ENCODE measurements at regions not wholly inside any gene's neighbourhood (a gene's known extent, or its start where the extent isn't known, plus 50 kb on each side); places are given as distances from the start of the nearest gene placed in this dataset.
A peak's percentile ranks its signal among the peaks of the same experiment; 100 is the strongest.

DNA sequence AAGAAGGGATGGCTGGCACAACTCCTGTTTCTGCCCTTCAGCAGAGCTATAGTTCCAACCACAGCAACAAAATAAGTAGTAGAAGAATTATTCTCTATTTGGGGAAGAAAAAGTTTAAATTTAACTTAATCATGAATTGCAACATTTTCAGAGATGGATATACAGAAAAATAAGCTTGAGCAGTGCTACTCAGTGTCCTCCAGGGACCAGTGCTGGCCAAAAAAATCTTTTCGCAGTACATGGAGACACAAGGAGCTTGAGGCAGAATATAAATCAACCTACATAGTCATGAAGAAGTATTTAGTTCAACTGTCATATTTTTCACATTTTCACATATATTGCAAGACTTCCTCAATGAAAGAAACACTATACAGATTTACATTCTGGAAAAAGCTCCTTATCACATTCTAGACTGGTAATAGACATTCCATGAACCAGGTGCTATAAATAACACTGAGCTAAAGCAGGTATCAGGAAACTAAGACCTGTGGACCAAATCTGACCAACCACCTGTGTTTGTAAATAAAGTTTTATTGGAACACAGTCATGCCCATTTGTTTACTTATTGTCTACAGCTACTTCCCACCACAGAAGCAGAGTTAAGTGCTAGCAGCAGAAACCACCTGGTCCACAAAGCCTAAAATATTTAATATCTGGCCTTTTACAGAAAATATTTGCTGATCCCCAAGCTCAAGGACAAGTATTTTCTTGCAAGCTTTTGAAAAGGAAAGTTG is 101.9 kb downstream of the RGS21 start:
- no peak overlapping the region for H3K4me3 ChIP-seq (ENCODE audit: low read depth, low read length)
- H3K36me3 ChIP-seq (ENCODE audit: control insufficient read depth in 2 of 2, insufficient read depth in 1 of 2, low read length in 2 of 2), result no peaks in the 10 kb centered on the region
- CTCF ChIA-PET, result no interaction called here
- H3K9me3 ChIP-seq (ENCODE audit: control insufficient read depth, insufficient read depth, low read depth, low read length), result no peaks in the 10 kb centered on the region
- H3K4me1 ChIP-seq (ENCODE audit: control insufficient read depth, insufficient read depth, low read length), result no peaks in the 10 kb centered on the region
- TF ChIP-seq ZNF341 (tag by site-specific recombination; IDR thresholded peaks at IDR 0.05; ENCODE audit: low read depth) (no peak), ZNF354C (tag by site-specific recombination; IDR thresholded peaks at IDR 0.05; ENCODE audit: borderline replicate concordance, low read depth) (no peak)
- no peak overlapping the region for H3K27ac ChIP-seq (ENCODE audit: extremely low read depth, low read depth, low read length)
- POLR2A ChIA-PET, result no interaction called here

DNA sequence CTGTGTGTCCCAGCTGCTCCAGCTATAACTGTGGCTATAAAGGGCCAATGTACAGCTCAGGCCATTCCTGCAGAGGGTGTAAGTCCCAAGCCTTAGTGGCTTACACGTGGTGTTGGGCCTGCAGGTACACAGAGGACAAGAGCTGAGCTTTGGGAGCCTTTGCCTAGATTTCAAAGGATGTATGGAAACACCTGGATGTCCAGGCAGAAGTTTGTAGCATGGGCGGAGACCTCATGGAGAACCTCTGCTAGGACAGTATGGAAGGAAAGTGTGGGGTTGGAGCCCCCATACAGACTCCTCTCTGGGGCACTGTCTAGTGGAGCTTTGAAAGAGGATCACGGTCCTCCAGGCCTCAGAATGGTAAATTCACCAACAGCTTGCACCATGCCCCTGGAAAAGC is 113.9 kb downstream of the RGS21 start:
- no peaks in the 10 kb centered on the region for H3K36me3 ChIP-seq (ENCODE audit: control insufficient read depth in 2 of 2, insufficient read depth in 1 of 2, low read length in 2 of 2)
- H3K4me3 ChIP-seq (ENCODE audit: low read depth, low read length), result no peak overlapping the region
- ChIA-PET POLR2A (no interaction called here), CTCF (no interaction called here)
- H3K27ac ChIP-seq (ENCODE audit: extremely low read depth, low read depth, low read length), result no peak overlapping the region
- H3K4me1 ChIP-seq (ENCODE audit: control insufficient read depth, insufficient read depth, low read length), result no peaks in the 10 kb centered on the region
- H3K9me3 ChIP-seq (ENCODE audit: control insufficient read depth, insufficient read depth, low read depth, low read length), result no peaks in the 10 kb centered on the region
- TF ChIP-seq ZBTB17 (tag by site-specific recombination; IDR thresholded peaks at IDR 0.05) (no peak), SETDB1 (IDR thresholded peaks at IDR 0.05; ENCODE audit: insufficient read length, low read length) (peak; percentile 81)
- TF ChIP-seq, protein P1, sequence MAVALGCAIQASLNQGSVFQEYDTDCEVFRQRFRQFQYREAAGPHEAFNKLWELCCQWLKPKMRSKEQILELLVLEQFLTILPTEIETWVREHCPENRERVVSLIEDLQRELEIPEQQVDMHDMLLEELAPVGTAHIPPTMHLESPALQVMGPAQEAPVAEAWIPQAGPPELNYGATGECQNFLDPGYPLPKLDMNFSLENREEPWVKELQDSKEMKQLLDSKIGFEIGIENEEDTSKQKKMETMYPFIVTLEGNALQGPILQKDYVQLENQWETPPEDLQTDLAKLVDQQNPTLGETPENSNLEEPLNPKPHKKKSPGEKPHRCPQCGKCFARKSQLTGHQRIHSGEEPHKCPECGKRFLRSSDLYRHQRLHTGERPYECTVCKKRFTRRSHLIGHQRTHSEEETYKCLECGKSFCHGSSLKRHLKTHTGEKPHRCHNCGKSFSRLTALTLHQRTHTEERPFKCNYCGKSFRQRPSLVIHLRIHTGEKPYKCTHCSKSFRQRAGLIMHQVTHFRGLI (tag by site-specific recombination; IDR thresholded peaks at IDR 0.05), result no peak

DNA sequence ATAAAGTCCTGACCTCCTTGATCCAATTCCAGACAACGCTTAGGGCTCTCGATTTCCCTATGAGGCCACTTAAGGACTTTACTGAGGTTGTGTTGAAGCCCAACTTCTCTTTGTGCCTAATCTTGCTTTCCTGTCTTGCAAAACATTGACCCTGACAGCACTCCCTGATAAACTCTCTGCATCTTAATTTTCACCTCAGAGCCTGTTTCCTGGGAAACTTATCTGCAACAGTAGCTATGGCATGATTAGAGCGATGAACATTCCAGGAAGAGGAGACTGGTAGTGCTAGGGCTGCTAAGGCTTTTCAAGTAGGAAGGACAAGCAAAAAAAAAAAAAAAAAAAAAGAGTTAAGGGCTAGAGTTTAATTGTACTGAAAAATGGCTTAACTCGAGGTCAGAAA is 118.9 kb downstream of the RGS21 start:
- Histone ChIP-seq H3K4me3 (ENCODE audit: low read depth, low read length) (no peak overlapping the region), H3K27ac (ENCODE audit: extremely low read depth, low read depth, low read length) (no peak overlapping the region), H3K9me3 (ENCODE audit: control insufficient read depth, insufficient read depth, low read depth, low read length) (no peaks in the 10 kb centered on the region), H3K4me1 (ENCODE audit: control insufficient read depth, insufficient read depth, low read length) (no peaks in the 10 kb centered on the region), H3K36me3 (ENCODE audit: control insufficient read depth in 2 of 2, insufficient read depth in 1 of 2, low read length in 2 of 2) (no peaks in the 10 kb centered on the region)
- no peak for TF ChIP-seq ZNF341 (tag by site-specific recombination; IDR thresholded peaks at IDR 0.05; ENCODE audit: low read depth)
- ChIA-PET POLR2A (no interaction called here), CTCF (no interaction called here)

DNA sequence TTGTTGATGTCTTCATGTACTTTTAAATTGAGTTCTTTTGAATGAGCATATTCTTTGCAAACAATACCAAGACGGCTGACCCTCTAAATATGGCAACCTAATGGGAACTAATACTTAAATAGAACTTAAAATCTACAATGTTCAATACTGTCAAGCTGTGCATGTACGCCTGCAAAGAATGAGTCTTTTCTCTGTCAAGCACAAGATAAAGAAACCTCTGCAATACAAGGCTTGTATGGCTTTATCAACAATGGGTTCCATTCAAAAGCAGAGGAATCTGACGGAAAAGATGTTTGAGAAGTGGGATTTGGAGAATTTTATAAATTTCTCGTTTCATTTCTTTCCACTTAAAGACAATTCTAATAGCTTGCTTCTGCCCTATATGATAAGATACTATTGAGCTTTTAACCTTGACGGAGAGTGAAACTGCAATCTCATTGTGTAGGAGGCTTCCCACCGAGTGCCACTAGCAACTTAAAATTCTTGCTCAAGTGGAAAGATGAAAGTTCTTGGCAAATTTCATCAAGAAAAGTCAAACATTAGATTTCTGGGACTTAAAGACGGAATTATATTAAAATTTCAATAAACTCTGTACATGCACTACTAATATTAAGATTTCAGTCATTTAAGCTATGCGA is 119.8 kb downstream of the RGS21 start:
- H3K4me1 ChIP-seq (ENCODE audit: control insufficient read depth, insufficient read depth, low read length), result no peaks in the 10 kb centered on the region
- no peaks in the 10 kb centered on the region for H3K36me3 ChIP-seq (ENCODE audit: control insufficient read depth in 2 of 2, insufficient read depth in 1 of 2, low read length in 2 of 2)
- H3K9me3 ChIP-seq (ENCODE audit: control insufficient read depth, insufficient read depth, low read depth, low read length), result no peaks in the 10 kb centered on the region
- ChIA-PET POLR2A (no interaction called here), CTCF (interaction anchor here (1.2 kb wide), 1 partner anchor 9 kb away, joined by 3 read pairs; no protein-coding TSS in a partner anchor)
- H3K27ac ChIP-seq (ENCODE audit: extremely low read depth, low read depth, low read length), result no peak overlapping the region
- no peak overlapping the region for H3K4me3 ChIP-seq (ENCODE audit: low read depth, low read length)
- TF ChIP-seq ZNF776 (tag by site-specific recombination; IDR thresholded peaks at IDR 0.05; ENCODE audit: borderline replicate concordance) (no peak), ZNF174 (tag by site-specific recombination; IDR thresholded peaks at IDR 0.05) (no peak), ZEB2 (tag by site-specific recombination; IDR thresholded peaks at IDR 0.05) (no peak), ZNF785 (tag by site-specific recombination; IDR thresholded peaks at IDR 0.05) (no peak), ZNF830 (tag by site-specific recombination; IDR thresholded peaks at IDR 0.05; ENCODE audit: low read depth) (no peak), WT1 (tag by site-specific recombination; IDR thresholded peaks at IDR 0.05) (no peak), MZF1 (tag by site-specific recombination; IDR thresholded peaks at IDR 0.05; ENCODE audit: borderline replicate concordance) (no peak), ZNF777 (tag by site-specific recombination; IDR thresholded peaks at IDR 0.05; ENCODE audit: borderline replicate concordance) (no peak), ZNF768 (tag by site-specific recombination; IDR thresholded peaks at IDR 0.05) (no peak), ZNF623 (tag by site-specific recombination; IDR thresholded peaks at IDR 0.05) (no peak), EGR2 (tag by site-specific recombination; IDR thresholded peaks at IDR 0.05; ENCODE audit: low read depth) (no peak), ZSCAN30 (tag by site-specific recombination; IDR thresholded peaks at IDR 0.05) (no peak), ZNF2 (tag by site-specific recombination; IDR thresholded peaks at IDR 0.05) (no peak)
- TF ChIP-seq, protein P2, sequence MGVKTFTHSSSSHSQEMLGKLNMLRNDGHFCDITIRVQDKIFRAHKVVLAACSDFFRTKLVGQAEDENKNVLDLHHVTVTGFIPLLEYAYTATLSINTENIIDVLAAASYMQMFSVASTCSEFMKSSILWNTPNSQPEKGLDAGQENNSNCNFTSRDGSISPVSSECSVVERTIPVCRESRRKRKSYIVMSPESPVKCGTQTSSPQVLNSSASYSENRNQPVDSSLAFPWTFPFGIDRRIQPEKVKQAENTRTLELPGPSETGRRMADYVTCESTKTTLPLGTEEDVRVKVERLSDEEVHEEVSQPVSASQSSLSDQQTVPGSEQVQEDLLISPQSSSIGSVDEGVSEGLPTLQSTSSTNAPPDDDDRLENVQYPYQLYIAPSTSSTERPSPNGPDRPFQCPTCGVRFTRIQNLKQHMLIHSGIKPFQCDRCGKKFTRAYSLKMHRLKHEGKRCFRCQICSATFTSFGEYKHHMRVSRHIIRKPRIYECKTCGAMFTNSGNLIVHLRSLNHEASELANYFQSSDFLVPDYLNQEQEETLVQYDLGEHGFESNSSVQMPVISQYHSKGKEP (tag by site-specific recombination; IDR thresholded peaks at IDR 0.05), result no peak
- TF ChIP-seq, protein P3, sequence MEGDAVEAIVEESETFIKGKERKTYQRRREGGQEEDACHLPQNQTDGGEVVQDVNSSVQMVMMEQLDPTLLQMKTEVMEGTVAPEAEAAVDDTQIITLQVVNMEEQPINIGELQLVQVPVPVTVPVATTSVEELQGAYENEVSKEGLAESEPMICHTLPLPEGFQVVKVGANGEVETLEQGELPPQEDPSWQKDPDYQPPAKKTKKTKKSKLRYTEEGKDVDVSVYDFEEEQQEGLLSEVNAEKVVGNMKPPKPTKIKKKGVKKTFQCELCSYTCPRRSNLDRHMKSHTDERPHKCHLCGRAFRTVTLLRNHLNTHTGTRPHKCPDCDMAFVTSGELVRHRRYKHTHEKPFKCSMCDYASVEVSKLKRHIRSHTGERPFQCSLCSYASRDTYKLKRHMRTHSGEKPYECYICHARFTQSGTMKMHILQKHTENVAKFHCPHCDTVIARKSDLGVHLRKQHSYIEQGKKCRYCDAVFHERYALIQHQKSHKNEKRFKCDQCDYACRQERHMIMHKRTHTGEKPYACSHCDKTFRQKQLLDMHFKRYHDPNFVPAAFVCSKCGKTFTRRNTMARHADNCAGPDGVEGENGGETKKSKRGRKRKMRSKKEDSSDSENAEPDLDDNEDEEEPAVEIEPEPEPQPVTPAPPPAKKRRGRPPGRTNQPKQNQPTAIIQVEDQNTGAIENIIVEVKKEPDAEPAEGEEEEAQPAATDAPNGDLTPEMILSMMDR (tag by site-specific recombination; IDR thresholded peaks at IDR 0.05), result no peak
- TF ChIP-seq, protein P4, sequence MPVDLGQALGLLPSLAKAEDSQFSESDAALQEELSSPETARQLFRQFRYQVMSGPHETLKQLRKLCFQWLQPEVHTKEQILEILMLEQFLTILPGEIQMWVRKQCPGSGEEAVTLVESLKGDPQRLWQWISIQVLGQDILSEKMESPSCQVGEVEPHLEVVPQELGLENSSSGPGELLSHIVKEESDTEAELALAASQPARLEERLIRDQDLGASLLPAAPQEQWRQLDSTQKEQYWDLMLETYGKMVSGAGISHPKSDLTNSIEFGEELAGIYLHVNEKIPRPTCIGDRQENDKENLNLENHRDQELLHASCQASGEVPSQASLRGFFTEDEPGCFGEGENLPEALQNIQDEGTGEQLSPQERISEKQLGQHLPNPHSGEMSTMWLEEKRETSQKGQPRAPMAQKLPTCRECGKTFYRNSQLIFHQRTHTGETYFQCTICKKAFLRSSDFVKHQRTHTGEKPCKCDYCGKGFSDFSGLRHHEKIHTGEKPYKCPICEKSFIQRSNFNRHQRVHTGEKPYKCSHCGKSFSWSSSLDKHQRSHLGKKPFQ (tag by site-specific recombination; IDR thresholded peaks at IDR 0.05), result no peak
